Motor neuron (in vitro differentiated cells): ENCODE measurements at regions not wholly inside any gene's neighbourhood (a gene's known extent, or its start where the extent isn't known, plus 50 kb on each side); places are given as distances from the start of the nearest gene placed in this dataset.

Source experiments
- ATAC-seq, 8 experiments: fragments of 200-7000 bp; cut with Tn5 transposase; replicated peaks in 6 of 8; 2 replicates each; pipeline ENCODE4 v1.8.0; 2021; ENCODE audit warnings: mild to moderate bottlenecking in 8 of 8, moderate library complexity in 8 of 8
- H3K27ac ChIP-seq, 2 donors: fragments of 250-450 bp; sonication (Bioruptor Pico); 2 replicates each; pipeline ENCODE4 v1.9.0; 2021; ENCODE audit warnings: antibody characterized with exemption in 2 of 2, mild to moderate bottlenecking in 2 of 2, moderate library complexity in 1 of 2
- H3K4me1 ChIP-seq, 2 donors: fragments of 250-450 bp; sonication (Bioruptor Pico); replicated peaks in 1 of 2; 2 replicates each; pipeline ENCODE4 v1.6.1; 2021; ENCODE audit warnings: antibody characterized with exemption in 2 of 2, mild to moderate bottlenecking in 2 of 2, moderate library complexity in 1 of 2
- H3K4me3 ChIP-seq, 5 donors: fragments of 250-450 bp; sonication (Bioruptor Pico); 2 replicates each; pipeline ENCODE4 v1.9.0; 2021; ENCODE audit warnings: antibody characterized with exemption in 5 of 5, mild to moderate bottlenecking in 5 of 5, moderate library complexity in 4 of 5
- WGBS, 10 experiments: fragments of 450-650 bp; shearing (Covaris generic); methylation state at CpG; one replicate each; pipeline ENCODE4 v1.0.0; 2022; 5-methylcytosine and 5-hydroxymethylcytosine counted together
- in situ Hi-C, 9 experiments: fragments of 400-800 bp; cut with MboI; loops; one replicate each; pipeline ENCODE4 v1.15.0; 2021; ENCODE audit warnings: low sequenced_read_pairs in 9 of 9, low pct_unique_long_range_greater_than_20kb in 2 of 9; ENCODE audit not compliant: unreplicated experiment in 9 of 9

- Histone ChIP-seq H3K4me1 (peaks cover 5 to 15% of the 10 kb centered on the region in 2 donors), H3K27ac (peak overlapping the region in 1 of 2 donors; percentile 75), H3K4me3 (peak overlapping the region in 2 of 5 donors; percentile 11 to 18)
- 14 to 96% (median 64%) methylated on average over 2 to 3 of the region's 3 CpGs; no CpG with 5 or more reads in 2 of the 10 experiments for WGBS, 10 experiments
- in situ Hi-C loops = no loop called here
- ATAC-seq = peak in 5 of 8 experiments; percentile 27 to 91 (median 77)
Observed at GRCh38 chr2:181218401-181218821, 238.0 kb downstream of the UBE2E3 start.

GRCh38 chr2:181223234-181223633, 234.0 kb upstream of the ITGA4 start:
- 73 to 100% (median 93%) methylated on average over 1 to 2 of the region's 2 CpGs; no CpG with 5 or more reads in 1 of the 10 experiments for WGBS, 10 experiments
- ATAC-seq = no peak
- no peak overlapping the region for H3K27ac ChIP-seq
- in situ Hi-C loops = no loop called here
- H3K4me3 ChIP-seq = no peak overlapping the region
- peaks cover 5 to 11% of the 10 kb centered on the region in 2 donors for H3K4me1 ChIP-seq

GRCh38 chr2:181224866-181225265, 232.3 kb upstream of the ITGA4 start:
- in situ Hi-C loops = no loop called here
- WGBS, 10 experiments = 50 to 100% (median 89%) methylated on average over 1 to 3 of the region's 3 CpGs

GRCh38 chr2:181228661-181229060, 228.5 kb upstream of the ITGA4 start:
- no peak overlapping the region for H3K27ac ChIP-seq
- in situ Hi-C loops = no loop called here
- peaks cover 2 to 3% of the 10 kb centered on the region in 2 donors for H3K4me1 ChIP-seq
- H3K4me3 ChIP-seq = no peak overlapping the region
- ATAC-seq = peak in 2 of 8 experiments; percentile 15 to 18
- 40 to 100% (median 83%) methylated on average over 1 of the region's 1 CpG; no CpG with 5 or more reads in 3 of the 10 experiments for WGBS, 10 experiments

More at GRCh38 chr2:181224866-181225265, 232.3 kb upstream of the ITGA4 start:
- ATAC-seq = no peak
- no peak overlapping the region for H3K4me3 ChIP-seq
- no peak overlapping the region for H3K27ac ChIP-seq
- H3K4me1 ChIP-seq = no peaks in the 10 kb centered on the region

GRCh38 chr2:181231151-181231550, 226.0 kb upstream of the ITGA4 start:
- ATAC-seq = peak in 1 of 8 experiments; percentile 24
- WGBS, 10 experiments = 60 to 100% (median 81%) methylated on average over 1 of the region's 1 CpG; no CpG with 5 or more reads in 6 of the 10 experiments
- H3K27ac ChIP-seq = no peak overlapping the region
- no peak overlapping the region for H3K4me3 ChIP-seq
- H3K4me1 ChIP-seq = peaks cover 2 to 10% of the 10 kb centered on the region in 2 donors
- in situ Hi-C loops = no loop called here

- 17 to 83% (median 48%) methylated on average over 1 to 2 of the region's 2 CpGs; no CpG with 5 or more reads in 2 of the 10 experiments for WGBS, 10 experiments
- H3K4me1 ChIP-seq = peaks cover 2 to 10% of the 10 kb centered on the region in 2 donors
- peak in 7 of 8 experiments; percentile 48 to 90 (median 82) for ATAC-seq
- H3K4me3 ChIP-seq = no peak overlapping the region
- in situ Hi-C loops = no loop called here
- no peak overlapping the region for H3K27ac ChIP-seq
Observed at GRCh38 chr2:181231886-181232621, 225.1 kb upstream of the ITGA4 start.

- Histone ChIP-seq H3K27ac (no peak overlapping the region), H3K4me3 (no peak overlapping the region), H3K4me1 (peaks cover 2 to 10% of the 10 kb centered on the region in 2 donors)
- WGBS, 10 experiments = 38 to 83% (median 67%) methylated on average over 1 of the region's 1 CpG; no CpG with 5 or more reads in 5 of the 10 experiments
- peak in 3 of 8 experiments; percentile 50 to 74 (median 73) for ATAC-seq
- in situ Hi-C loops = no loop called here
Observed at GRCh38 chr2:181234487-181234891, 222.7 kb upstream of the ITGA4 start.

- in situ Hi-C loops = no loop called here
- Histone ChIP-seq H3K27ac (no peak overlapping the region), H3K4me1 (peaks cover 2 to 10% of the 10 kb centered on the region in 2 donors), H3K4me3 (no peak overlapping the region)
- 78 to 100% (median 100%) methylated on average over 1 of the region's 1 CpG; no CpG with 5 or more reads in 2 of the 10 experiments for WGBS, 10 experiments
- ATAC-seq = no peak
Observed at GRCh38 chr2:181235011-181235410, 222.2 kb upstream of the ITGA4 start.

- in situ Hi-C loops = no loop called here
- ATAC-seq = no peak
- H3K4me1 ChIP-seq = peaks cover 2 to 10% of the 10 kb centered on the region in 2 donors
- H3K4me3 ChIP-seq = no peak overlapping the region
- 78 to 95% (median 83%) methylated on average over 3 to 4 of the region's 4 CpGs for WGBS, 10 experiments
- H3K27ac ChIP-seq = no peak overlapping the region
Observed at GRCh38 chr2:181235683-181236459, 221.3 kb upstream of the ITGA4 start.

GRCh38 chr2:181239201-181239799, 217.9 kb upstream of the ITGA4 start:
- H3K27ac ChIP-seq = no peak overlapping the region
- peaks cover 0 to 3% of the 10 kb centered on the region in 2 donors for H3K4me1 ChIP-seq
- ATAC-seq = no peak
- H3K4me3 ChIP-seq = no peak overlapping the region
- in situ Hi-C loops = no loop called here
- WGBS, 10 experiments = 80 to 100% (median 85%) methylated on average over 1 to 2 of the region's 2 CpGs; no CpG with 5 or more reads in 2 of the 10 experiments

- WGBS, 10 experiments = 67 to 94% (median 83%) methylated on average over 1 of the region's 1 CpG; no CpG with 5 or more reads in 2 of the 10 experiments
- in situ Hi-C loops = no loop called here
Observed at GRCh38 chr2:181240844-181241243, 216.3 kb upstream of the ITGA4 start.

GRCh38 chr2:181241366-181241765, 215.8 kb upstream of the ITGA4 start:
- H3K27ac ChIP-seq = no peak overlapping the region
- H3K4me3 ChIP-seq = no peak overlapping the region
- 33 to 100% (median 67%) methylated on average over 1 to 2 of the region's 2 CpGs; no CpG with 5 or more reads in 3 of the 10 experiments for WGBS, 10 experiments
- ATAC-seq = no peak
- no peaks in the 10 kb centered on the region for H3K4me1 ChIP-seq
- in situ Hi-C loops = no loop called here

More at GRCh38 chr2:181240844-181241243, 216.3 kb upstream of the ITGA4 start:
- Histone ChIP-seq H3K4me3 (no peak overlapping the region), H3K4me1 (no peaks in the 10 kb centered on the region), H3K27ac (no peak overlapping the region)
- ATAC-seq = peak in 1 of 8 experiments; percentile 27
